BE2C (cell line): ENCODE measurements at regions not wholly inside any gene's neighbourhood (a gene's known extent, or its start where the extent isn't known, plus 50 kb on each side); places are given as distances from the start of the nearest gene placed in this dataset.

Experiments used
- DNase-seq: peaks from one replicate; pipeline ENCODE4 v3.0.0-alpha.2; 2020
- H3K27me3 ChIP-seq: fragments of 250-450 bp; sonication (Bioruptor Pico); 2 replicates; pipeline ENCODE4 v1.5.1; 2020; ENCODE audit warnings: mild to moderate bottlenecking
- H3K36me3 ChIP-seq: fragments of 250-450 bp; sonication (Bioruptor Pico); 2 replicates; pipeline ENCODE4 v1.5.1; 2020; ENCODE audit warnings: mild to moderate bottlenecking
- H3K4me1 ChIP-seq: fragments of 250-450 bp; sonication (Bioruptor Pico); 2 replicates; pipeline ENCODE4 v1.5.1; 2020
- H3K4me3 ChIP-seq: 2 replicates; pipeline ENCODE4 v1.5.1; 2011; ENCODE audit warnings: low read depth, low read length
- H3K9me3 ChIP-seq: fragments of 250-450 bp; sonication (Bioruptor Pico); 2 replicates; pipeline ENCODE4 v1.5.1; 2020
- CTCF ChIP-seq: IDR thresholded peaks from 2 replicates; pipeline ENCODE4 v1.5.1; 2012; ENCODE audit warnings: mild to moderate bottlenecking, low read depth, low read length

- no peak overlapping the region for H3K4me3 ChIP-seq
- no peaks in the 10 kb centered on the region for H3K9me3 ChIP-seq
- TF ChIP-seq CTCF, result no peak
- H3K36me3 ChIP-seq, result no peaks in the 10 kb centered on the region
- DNase-seq, result no peak
- H3K27me3 ChIP-seq, result no peaks in the 10 kb centered on the region
- no peaks in the 10 kb centered on the region for H3K4me1 ChIP-seq
These were observed 193.8 kb upstream of the AJAP1 start for GRCh38 chr1:4460651-4461050.

- Histone ChIP-seq H3K4me1 (no peaks in the 10 kb centered on the region), H3K36me3 (no peaks in the 10 kb centered on the region), H3K9me3 (no peaks in the 10 kb centered on the region), H3K27me3 (no peaks in the 10 kb centered on the region), H3K4me3 (no peak overlapping the region)
- DNase-seq, result no peak
- TF ChIP-seq CTCF, result no peak
These were observed 192.6 kb upstream of the AJAP1 start for GRCh38 chr1:4461726-4462290.

- no peak for DNase-seq
- Histone ChIP-seq H3K9me3 (no peaks in the 10 kb centered on the region), H3K4me3 (no peak overlapping the region), H3K27me3 (no peaks in the 10 kb centered on the region), H3K36me3 (no peaks in the 10 kb centered on the region), H3K4me1 (no peaks in the 10 kb centered on the region)
- TF ChIP-seq CTCF, result no peak
These were observed 191.5 kb upstream of the AJAP1 start for GRCh38 chr1:4462831-4463484.

GRCh38 chr1:4463631-4464030 is 190.8 kb upstream of the AJAP1 start:
- Histone ChIP-seq H3K4me1 (no peaks in the 10 kb centered on the region), H3K27me3 (no peaks in the 10 kb centered on the region), H3K36me3 (no peaks in the 10 kb centered on the region), H3K9me3 (no peaks in the 10 kb centered on the region), H3K4me3 (no peak overlapping the region)
- DNase-seq, result no peak
- TF ChIP-seq CTCF, result no peak

GRCh38 chr1:4464478-4464877 is 189.9 kb upstream of the AJAP1 start:
- TF ChIP-seq CTCF, result no peak
- Histone ChIP-seq H3K9me3 (no peaks in the 10 kb centered on the region), H3K36me3 (no peaks in the 10 kb centered on the region), H3K4me1 (no peaks in the 10 kb centered on the region), H3K4me3 (no peak overlapping the region), H3K27me3 (no peaks in the 10 kb centered on the region)
- DNase-seq, result no peak

GRCh38 chr1:4467241-4467640 is 187.2 kb upstream of the AJAP1 start:
- H3K9me3 ChIP-seq, result no peaks in the 10 kb centered on the region
- no peaks in the 10 kb centered on the region for H3K27me3 ChIP-seq
- H3K4me1 ChIP-seq, result no peaks in the 10 kb centered on the region
- TF ChIP-seq CTCF, result no peak
- no peak for DNase-seq
- no peak overlapping the region for H3K4me3 ChIP-seq
- no peaks in the 10 kb centered on the region for H3K36me3 ChIP-seq
